ENCODE measurements at regions not wholly inside any gene's neighbourhood (a gene's known extent, or its start where the extent isn't known, plus 50 kb on each side); places are given as distances from the start of the nearest gene placed in this dataset.

GRCh38 chr12:42689699-42690098 is 100.2 kb upstream of the PRICKLE1 start:
- H3K4me1 ChIP-seq (ENCODE audit: insufficient read depth, low read length, poor library complexity, severe bottlenecking): no peaks in the 10 kb centered on the region
- H3K27me3 ChIP-seq (ENCODE audit: insufficient read depth, low read length, poor library complexity, severe bottlenecking): no peaks in the 10 kb centered on the region
- no peaks in the 10 kb centered on the region for H3F3A ChIP-seq (ENCODE audit: low read depth)
- no peaks in the 10 kb centered on the region for H3K9me2 ChIP-seq (replicated peaks; ENCODE audit: low read depth, low read length)
- no peaks in the 10 kb centered on the region for H4K20me1 ChIP-seq (ENCODE audit: insufficient read depth, low read length, poor library complexity, severe bottlenecking)
- H3K4me3 ChIP-seq (ENCODE audit: low read length, poor library complexity, severe bottlenecking): no peak overlapping the region
- H3K9me3 ChIP-seq (ENCODE audit: insufficient read depth, low read depth, low read length): no peaks in the 10 kb centered on the region
- H3K9ac ChIP-seq (ENCODE audit: low read depth, low read length, poor library complexity, severe bottlenecking): no peak overlapping the region
- H3K36me3 ChIP-seq (ENCODE audit: insufficient read depth, low read length): no peaks in the 10 kb centered on the region
- TF ChIP-seq EZH2phosphoT487 (IDR thresholded peaks at IDR 0.05; ENCODE audit: borderline replicate concordance) (no peak), CTCF (conservative IDR thresholded peaks at IDR 0.05; ENCODE audit: low read length) (no peak)
- no peak overlapping the region for H2AFZ ChIP-seq (ENCODE audit: low read length)
- H3K4me2 ChIP-seq (ENCODE audit: low read depth, low read length, poor library complexity, severe bottlenecking): no peak overlapping the region
- H3K79me2 ChIP-seq (ENCODE audit: insufficient read depth, low read length): no peaks in the 10 kb centered on the region

- no peaks in the 10 kb centered on the region for H3K36me3 ChIP-seq (ENCODE audit: insufficient read depth, low read length)
- no peak overlapping the region for H3K9ac ChIP-seq (ENCODE audit: low read depth, low read length, poor library complexity, severe bottlenecking)
- TF ChIP-seq EZH2phosphoT487 (IDR thresholded peaks at IDR 0.05; ENCODE audit: borderline replicate concordance) (no peak), CTCF (conservative IDR thresholded peaks at IDR 0.05; ENCODE audit: low read length) (no peak)
- H3K9me2 ChIP-seq (replicated peaks; ENCODE audit: low read depth, low read length): no peaks in the 10 kb centered on the region
- no peak overlapping the region for H3K4me3 ChIP-seq (ENCODE audit: low read length, poor library complexity, severe bottlenecking)
- H3K9me3 ChIP-seq (ENCODE audit: insufficient read depth, low read depth, low read length): no peaks in the 10 kb centered on the region
- H2AFZ ChIP-seq (ENCODE audit: low read length): no peak overlapping the region
- H3K4me1 ChIP-seq (ENCODE audit: insufficient read depth, low read length, poor library complexity, severe bottlenecking): no peaks in the 10 kb centered on the region
- no peaks in the 10 kb centered on the region for H3K27me3 ChIP-seq (ENCODE audit: insufficient read depth, low read length, poor library complexity, severe bottlenecking)
- H3K4me2 ChIP-seq (ENCODE audit: low read depth, low read length, poor library complexity, severe bottlenecking): no peak overlapping the region
- no peaks in the 10 kb centered on the region for H4K20me1 ChIP-seq (ENCODE audit: insufficient read depth, low read length, poor library complexity, severe bottlenecking)
- H3K79me2 ChIP-seq (ENCODE audit: insufficient read depth, low read length): no peaks in the 10 kb centered on the region
- no peaks in the 10 kb centered on the region for H3F3A ChIP-seq (ENCODE audit: low read depth)
Observed at GRCh38 chr12:42686514-42687172, 97.1 kb upstream of the PRICKLE1 start.

- Histone ChIP-seq H3K9me3 (ENCODE audit: insufficient read depth, low read depth, low read length) (no peaks in the 10 kb centered on the region), H3K9me2 (replicated peaks; ENCODE audit: low read depth, low read length) (no peaks in the 10 kb centered on the region), H3K36me3 (ENCODE audit: insufficient read depth, low read length) (no peaks in the 10 kb centered on the region), H3K27me3 (ENCODE audit: insufficient read depth, low read length, poor library complexity, severe bottlenecking) (no peaks in the 10 kb centered on the region), H2AFZ (ENCODE audit: low read length) (no peak overlapping the region), H3F3A (ENCODE audit: low read depth) (no peaks in the 10 kb centered on the region), H4K20me1 (ENCODE audit: insufficient read depth, low read length, poor library complexity, severe bottlenecking) (no peaks in the 10 kb centered on the region), H3K4me3 (ENCODE audit: low read length, poor library complexity, severe bottlenecking) (no peak overlapping the region), H3K4me2 (ENCODE audit: low read depth, low read length, poor library complexity, severe bottlenecking) (no peak overlapping the region), H3K9ac (ENCODE audit: low read depth, low read length, poor library complexity, severe bottlenecking) (no peak overlapping the region), H3K4me1 (ENCODE audit: insufficient read depth, low read length, poor library complexity, severe bottlenecking) (no peaks in the 10 kb centered on the region), H3K79me2 (ENCODE audit: insufficient read depth, low read length) (no peaks in the 10 kb centered on the region)
- no peak for TF ChIP-seq CTCF (conservative IDR thresholded peaks at IDR 0.05; ENCODE audit: low read length)
- TF ChIP-seq EZH2phosphoT487 (IDR thresholded peaks at IDR 0.05; ENCODE audit: borderline replicate concordance): no peak
Observed at GRCh38 chr12:42684802-42685071, 95.2 kb upstream of the PRICKLE1 start.
